ENCODE measurements at regions not wholly inside any gene's neighbourhood (a gene's known extent, or its start where the extent isn't known, plus 50 kb on each side); places are given as distances from the start of the nearest gene placed in this dataset.

DNA sequence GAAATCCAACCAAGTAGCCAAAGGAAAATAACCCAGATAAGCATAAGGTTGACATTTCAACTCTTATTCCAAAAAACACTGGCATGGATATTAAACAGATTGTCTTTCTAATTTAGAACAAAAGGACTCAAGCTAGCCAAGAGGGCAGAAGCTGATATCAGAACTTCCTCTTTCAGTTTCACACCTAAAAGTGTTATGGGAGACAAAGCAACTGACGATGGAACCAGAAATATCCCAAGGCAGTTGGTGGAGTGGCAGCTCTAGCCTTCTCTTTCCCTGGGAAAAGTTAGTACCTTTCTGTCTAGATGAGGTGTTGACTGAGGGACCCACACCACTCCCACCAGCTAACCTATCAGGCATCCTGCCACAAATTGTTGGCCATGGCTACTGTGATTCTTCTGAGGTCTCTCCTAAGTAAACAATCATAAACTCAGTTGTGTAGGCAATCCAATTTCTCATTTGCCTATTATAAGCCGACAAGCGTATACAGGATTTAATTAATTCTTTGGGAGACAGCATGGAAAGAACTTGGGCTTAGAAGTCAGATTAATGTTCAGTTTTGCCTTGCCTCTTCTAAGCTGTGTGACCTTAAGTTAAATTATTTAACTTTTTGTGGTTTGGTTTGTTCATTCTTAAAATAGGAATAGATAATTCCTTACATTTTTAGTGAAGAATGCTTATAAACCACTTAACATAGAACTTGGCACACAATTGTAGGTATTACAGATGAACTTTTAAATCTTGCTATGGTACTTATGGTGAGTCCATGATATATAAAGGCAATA, 110.9 kb upstream of the ADAMTSL1 start:
- no peak for DNase-seq (ENCODE audit: low read depth)
- TF ChIP-seq CTCF (IDR thresholded peaks at IDR 0.05; ENCODE audit: control insufficient read depth, insufficient read depth, low read depth, low read length, missing control alignments) = no peak

GRCh38 chr9:18365651-18366050, 108.3 kb upstream of the ADAMTSL1 start:
- no peak for TF ChIP-seq CTCF (IDR thresholded peaks at IDR 0.05; ENCODE audit: control insufficient read depth, insufficient read depth, low read depth, low read length, missing control alignments)
- DNase-seq (ENCODE audit: low read depth) = no peak
- H3K4me3 ChIP-seq (ENCODE audit: control insufficient read depth, low read depth, low read length) = no peak overlapping the region

More for the DNA sequence above, 110.9 kb upstream of the ADAMTSL1 start:
- H3K4me3 ChIP-seq (ENCODE audit: control insufficient read depth, low read depth, low read length) = no peak overlapping the region

GRCh38 chr9:18366184-18366583, 107.8 kb upstream of the ADAMTSL1 start:
- H3K4me3 ChIP-seq (ENCODE audit: control insufficient read depth, low read depth, low read length) = no peak overlapping the region
- TF ChIP-seq CTCF (IDR thresholded peaks at IDR 0.05; ENCODE audit: control insufficient read depth, insufficient read depth, low read depth, low read length, missing control alignments) = no peak

DNA sequence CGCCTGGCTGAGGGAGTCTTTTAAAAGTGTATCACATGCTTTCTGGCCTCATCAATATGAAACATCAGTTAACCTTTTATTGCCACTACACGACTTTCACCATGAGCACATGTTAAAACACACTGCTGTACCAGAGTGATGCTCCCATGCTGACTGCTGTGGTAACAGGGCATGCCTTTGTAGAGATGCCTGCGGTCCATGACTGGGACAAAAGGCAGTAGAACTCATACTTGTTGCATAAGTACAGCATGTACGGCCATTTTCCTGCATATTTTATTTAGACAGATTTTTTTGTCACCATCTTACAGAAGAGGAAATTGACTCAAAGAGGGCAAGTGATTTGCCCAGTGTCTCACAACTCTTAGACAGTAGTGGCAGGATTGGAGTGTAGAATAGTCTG, 105.7 kb upstream of the ADAMTSL1 start:
- H3K4me3 ChIP-seq (ENCODE audit: control insufficient read depth, low read depth, low read length) = no peak overlapping the region
- TF ChIP-seq CTCF (IDR thresholded peaks at IDR 0.05; ENCODE audit: control insufficient read depth, insufficient read depth, low read depth, low read length, missing control alignments) = no peak
- DNase-seq (ENCODE audit: low read depth) = no peak

More at GRCh38 chr9:18366184-18366583, 107.8 kb upstream of the ADAMTSL1 start:
- DNase-seq (ENCODE audit: low read depth) = no peak

DNA sequence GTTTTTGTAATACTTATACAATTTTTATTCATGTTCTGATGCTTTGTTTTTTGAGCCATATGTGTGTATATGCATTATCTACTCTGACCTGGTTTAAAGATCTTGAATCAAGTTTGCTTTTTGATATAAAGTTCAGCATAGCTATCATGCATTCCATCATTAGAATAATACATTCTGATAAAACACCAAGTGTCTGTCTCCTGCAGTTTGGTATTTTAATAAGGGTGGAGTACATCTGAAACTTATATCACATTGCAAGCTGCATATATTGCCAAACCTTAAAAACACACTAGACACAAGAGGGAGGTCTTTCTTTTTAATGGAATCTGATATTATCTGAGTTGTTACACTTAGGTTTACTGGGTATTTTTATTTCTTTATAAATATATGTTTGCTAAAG, 102.8 kb upstream of the ADAMTSL1 start:
- no peak for DNase-seq (ENCODE audit: low read depth)
- no peak overlapping the region for H3K4me3 ChIP-seq (ENCODE audit: control insufficient read depth, low read depth, low read length)
- no peak for TF ChIP-seq CTCF (IDR thresholded peaks at IDR 0.05; ENCODE audit: control insufficient read depth, insufficient read depth, low read depth, low read length, missing control alignments)

DNA sequence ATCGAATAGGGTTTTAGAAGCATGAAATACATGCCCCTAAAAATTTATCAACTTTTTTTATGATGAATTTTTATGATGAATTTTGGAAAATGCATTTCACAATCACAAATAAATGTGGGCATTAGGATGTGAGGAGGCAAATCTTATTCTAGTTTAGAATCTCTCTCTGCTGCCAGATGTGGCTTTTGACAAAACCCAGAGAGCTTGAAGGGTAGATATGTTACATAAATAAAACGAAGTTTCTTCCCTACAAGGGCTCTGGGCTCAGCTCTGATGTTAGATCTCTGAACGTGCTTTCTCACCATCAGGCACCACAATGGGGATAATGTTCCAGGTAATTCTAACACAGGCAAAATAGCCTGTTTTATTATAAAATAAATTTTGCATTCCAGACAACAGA, 102.3 kb upstream of the ADAMTSL1 start:
- no peak overlapping the region for H3K4me3 ChIP-seq (ENCODE audit: control insufficient read depth, low read depth, low read length)
- no peak for DNase-seq (ENCODE audit: low read depth)
- TF ChIP-seq CTCF (IDR thresholded peaks at IDR 0.05; ENCODE audit: control insufficient read depth, insufficient read depth, low read depth, low read length, missing control alignments) = no peak

Data from AG09309 (cell line).